Tibial artery (tissue), 4 donors: ENCODE measurements at regions not wholly inside any gene's neighbourhood (a gene's known extent, or its start where the extent isn't known, plus 50 kb on each side); places are given as distances from the start of the nearest gene placed in this dataset.

Source experiments
- DNase-seq, 2 donors: peaks; one replicate each; pipeline ENCODE4 v3.0.0-alpha.2; 2019
- H3K27ac ChIP-seq, 2 donors: fragments of 200-600 bp; sonication (generic) in 1 of 2; 1 replicate in 1 of 2; 2 replicates in 1 of 2; pipeline ENCODE4 v1.5.1; 2018 to 2019; ENCODE audit warnings: mild to moderate bottlenecking in 1 of 2
- H3K27me3 ChIP-seq, 2 donors: fragments of 200-600 bp; sonication (generic) in 1 of 2; one replicate each; pipeline versions ENCODE4 v1.5.1 to v1.6.0; 2016 to 2019
- H3K36me3 ChIP-seq, 3 donors: fragments of 200-600 bp; sonication (generic) in 2 of 3; one replicate each; pipeline ENCODE4 v1.5.1; 2016 to 2019; ENCODE audit warnings: mild to moderate bottlenecking in 2 of 3
- H3K4me1 ChIP-seq, 4 donors: fragments of 200-600 bp; sonication (generic) in 2 of 4; 1 replicate in 3 of 4; 2 replicates in 1 of 4; pipeline ENCODE4 v1.5.1; 2016 to 2019
- H3K4me3 ChIP-seq, 2 donors: fragments of 200-600 bp; sonication (generic) in 1 of 2; 1 replicate in 1 of 2; 2 replicates in 1 of 2; pipeline ENCODE4 v1.5.1; 2018 to 2019; ENCODE audit warnings: mild to moderate bottlenecking in 2 of 2
- H3K9me3 ChIP-seq, 3 donors: fragments of 200-600 bp; sonication (generic) in 1 of 3; one replicate each; pipeline ENCODE4 v1.5.1; 2016 to 2019
- intact Hi-C: fragments of 100-400 bp; cut with DNase I; formaldehyde crosslinking; loops from one replicate; pipeline ENCODE4 v1.15.0; 2023; ENCODE audit warnings: low total_unique reads
- TF ChIP-seq, protein P1 (sequence below), 2 experiments: fragments of 200-600 bp in 1 of 2; fragments of 450-650 bp in 1 of 2; IDR thresholded peaks; one replicate each; pipeline ENCODE4 v1.5.1; 2017 to 2019; ENCODE audit warnings: antibody characterized with exemption in 2 of 2, mild to moderate bottlenecking in 1 of 2, moderate library complexity in 1 of 2

DNA sequence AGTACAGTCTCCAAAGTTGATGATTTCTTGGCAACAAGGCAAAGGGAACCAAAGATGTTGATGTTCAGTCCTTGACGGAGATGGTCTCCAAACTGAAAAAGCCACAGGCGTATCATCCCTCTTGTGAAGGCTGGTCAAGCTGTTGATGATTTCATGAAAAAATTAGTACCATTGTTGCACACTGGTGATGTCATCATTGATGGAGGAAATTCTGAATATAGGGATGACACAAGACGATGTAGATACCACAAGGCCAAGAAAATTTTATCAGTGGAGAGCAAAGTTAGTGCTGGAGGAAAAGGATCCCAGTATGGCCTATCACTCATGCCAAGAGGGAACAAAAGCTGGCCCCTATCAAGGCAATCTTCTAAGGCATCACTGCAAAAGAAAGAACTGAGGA is 88.7 kb upstream of the KRR1 start:
- TF ChIP-seq, protein P1, sequence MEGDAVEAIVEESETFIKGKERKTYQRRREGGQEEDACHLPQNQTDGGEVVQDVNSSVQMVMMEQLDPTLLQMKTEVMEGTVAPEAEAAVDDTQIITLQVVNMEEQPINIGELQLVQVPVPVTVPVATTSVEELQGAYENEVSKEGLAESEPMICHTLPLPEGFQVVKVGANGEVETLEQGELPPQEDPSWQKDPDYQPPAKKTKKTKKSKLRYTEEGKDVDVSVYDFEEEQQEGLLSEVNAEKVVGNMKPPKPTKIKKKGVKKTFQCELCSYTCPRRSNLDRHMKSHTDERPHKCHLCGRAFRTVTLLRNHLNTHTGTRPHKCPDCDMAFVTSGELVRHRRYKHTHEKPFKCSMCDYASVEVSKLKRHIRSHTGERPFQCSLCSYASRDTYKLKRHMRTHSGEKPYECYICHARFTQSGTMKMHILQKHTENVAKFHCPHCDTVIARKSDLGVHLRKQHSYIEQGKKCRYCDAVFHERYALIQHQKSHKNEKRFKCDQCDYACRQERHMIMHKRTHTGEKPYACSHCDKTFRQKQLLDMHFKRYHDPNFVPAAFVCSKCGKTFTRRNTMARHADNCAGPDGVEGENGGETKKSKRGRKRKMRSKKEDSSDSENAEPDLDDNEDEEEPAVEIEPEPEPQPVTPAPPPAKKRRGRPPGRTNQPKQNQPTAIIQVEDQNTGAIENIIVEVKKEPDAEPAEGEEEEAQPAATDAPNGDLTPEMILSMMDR (IDR thresholded peaks at IDR 0.05), result no peak
- intact Hi-C loops, result no loop called here
- no peak for DNase-seq
- H3K36me3 ChIP-seq, result no peaks in the 10 kb centered on the region
- no peak overlapping the region for H3K27ac ChIP-seq
- H3K4me1 ChIP-seq, result peaks cover 0 to 8% (median 3%) of the 10 kb centered on the region in 4 donors
- no peaks in the 10 kb centered on the region for H3K9me3 ChIP-seq
- no peaks in the 10 kb centered on the region for H3K27me3 ChIP-seq
- H3K4me3 ChIP-seq, result no peak overlapping the region

DNA sequence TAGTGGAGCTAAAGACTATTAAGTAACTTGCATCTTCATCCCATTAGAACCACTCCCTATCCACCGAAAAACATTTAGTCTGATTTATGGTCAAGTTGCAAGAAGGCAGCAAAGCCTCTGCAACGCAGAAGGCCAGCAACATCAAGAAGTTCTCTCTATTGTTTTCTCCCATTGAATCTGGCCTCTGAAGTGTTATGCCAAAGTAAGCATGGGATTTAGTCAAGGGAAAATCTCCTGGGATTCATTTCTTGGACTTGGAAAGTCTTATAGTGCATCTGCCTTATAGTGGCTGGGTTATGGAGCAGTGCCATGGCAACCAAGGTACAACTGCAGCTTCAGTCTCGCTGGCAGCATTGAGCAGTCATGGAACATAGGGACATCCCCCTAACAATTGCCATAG is 87.7 kb upstream of the KRR1 start:
- Histone ChIP-seq H3K27me3 (no peaks in the 10 kb centered on the region), H3K4me1 (peaks cover 0 to 8% (median 3%) of the 10 kb centered on the region in 4 donors), H3K4me3 (no peak overlapping the region), H3K27ac (no peak overlapping the region), H3K36me3 (no peaks in the 10 kb centered on the region), H3K9me3 (no peaks in the 10 kb centered on the region)
- intact Hi-C loops, result no loop called here
- no peak for DNase-seq
- TF ChIP-seq, protein P1 (IDR thresholded peaks at IDR 0.05), result no peak

DNA sequence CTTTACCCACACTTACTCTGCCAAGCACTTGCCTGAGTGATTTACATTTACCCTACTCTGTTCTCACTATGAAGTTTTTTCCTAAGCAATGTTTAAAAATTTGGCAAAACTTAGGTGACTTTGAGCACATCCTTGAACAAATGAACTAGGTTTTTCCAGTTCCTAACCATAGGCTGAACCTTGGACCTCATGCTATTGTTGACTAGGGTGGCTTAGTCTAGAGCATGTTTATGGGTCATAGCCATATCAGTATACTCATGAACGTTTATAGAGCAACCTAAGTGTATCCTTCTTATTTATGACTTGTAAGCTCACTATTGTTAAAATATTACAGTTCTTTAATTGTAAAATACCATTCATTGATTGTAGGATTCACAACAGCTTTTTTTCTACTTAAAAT is 85.0 kb upstream of the KRR1 start:
- intact Hi-C loops, result no loop called here
- no peaks in the 10 kb centered on the region for H3K9me3 ChIP-seq
- H3K4me3 ChIP-seq, result no peak overlapping the region
- no peak overlapping the region for H3K27ac ChIP-seq
- DNase-seq, result no peak
- TF ChIP-seq, protein P1 (IDR thresholded peaks at IDR 0.05), result no peak
- H3K27me3 ChIP-seq, result no peaks in the 10 kb centered on the region
- no peaks in the 10 kb centered on the region for H3K36me3 ChIP-seq
- no peaks in the 10 kb centered on the region for H3K4me1 ChIP-seq

DNA sequence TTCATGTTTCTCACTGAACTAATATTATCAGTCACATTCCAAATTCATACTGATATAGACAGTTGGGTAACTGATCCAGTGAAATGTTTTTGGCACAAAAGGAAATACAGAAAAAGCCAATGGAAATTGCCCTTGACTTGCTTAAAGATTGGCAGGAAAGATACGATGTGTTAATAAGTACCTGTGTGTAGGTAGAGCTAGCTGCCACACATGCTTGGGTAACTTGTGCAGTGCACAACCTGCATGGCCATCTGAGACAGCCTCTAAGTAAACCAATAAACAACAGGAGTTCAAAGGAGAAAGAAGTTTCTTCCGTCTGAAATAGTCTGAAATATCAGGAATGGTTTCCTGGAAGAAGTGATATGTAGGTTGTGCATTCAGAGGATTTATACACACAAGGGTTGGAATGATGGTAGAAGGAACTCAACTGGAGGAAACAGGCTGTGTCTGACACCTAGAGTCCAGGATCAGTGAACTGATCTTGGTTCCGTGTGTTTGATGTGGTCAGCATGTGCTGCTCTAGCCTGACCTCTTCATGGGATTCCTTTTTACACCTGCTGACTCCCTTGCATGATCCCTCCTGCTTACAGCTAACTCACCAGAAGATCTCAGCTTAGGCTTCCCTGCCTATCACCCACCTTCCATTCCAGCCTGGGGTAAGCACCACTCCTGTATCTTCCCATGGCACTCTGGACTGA is 81.4 kb upstream of the KRR1 start:
- no peak for DNase-seq
- Histone ChIP-seq H3K36me3 (no peaks in the 10 kb centered on the region), H3K4me1 (no peaks in the 10 kb centered on the region), H3K4me3 (no peak overlapping the region), H3K27ac (no peak overlapping the region), H3K27me3 (no peaks in the 10 kb centered on the region), H3K9me3 (no peaks in the 10 kb centered on the region)
- intact Hi-C loops, result no loop called here
- TF ChIP-seq, protein P1 (IDR thresholded peaks at IDR 0.05), result no peak

DNA sequence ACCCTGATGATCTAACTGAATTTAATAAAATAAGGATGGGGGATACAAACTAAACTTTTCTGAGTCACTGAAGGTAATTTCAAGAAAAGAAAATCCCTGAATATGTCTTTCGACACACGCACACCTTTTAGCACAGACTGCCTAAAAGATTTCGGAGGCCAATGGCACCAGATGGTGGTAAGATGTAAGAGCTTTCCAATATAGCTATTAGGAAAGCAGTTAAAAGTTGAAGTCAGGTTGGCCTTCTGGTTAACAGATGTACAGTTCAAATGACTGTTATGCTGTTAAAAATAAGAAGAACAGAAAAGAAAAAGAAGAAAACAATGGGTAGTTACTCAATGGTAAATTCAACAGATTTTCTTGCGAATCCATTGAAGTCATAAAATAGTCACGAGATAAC is 80.7 kb upstream of the KRR1 start:
- no peaks in the 10 kb centered on the region for H3K9me3 ChIP-seq
- intact Hi-C loops, result no loop called here
- no peak for DNase-seq
- no peak overlapping the region for H3K4me3 ChIP-seq
- H3K27me3 ChIP-seq, result no peaks in the 10 kb centered on the region
- no peaks in the 10 kb centered on the region for H3K36me3 ChIP-seq
- TF ChIP-seq, protein P1 (IDR thresholded peaks at IDR 0.05), result no peak
- H3K4me1 ChIP-seq, result no peaks in the 10 kb centered on the region
- no peak overlapping the region for H3K27ac ChIP-seq

DNA sequence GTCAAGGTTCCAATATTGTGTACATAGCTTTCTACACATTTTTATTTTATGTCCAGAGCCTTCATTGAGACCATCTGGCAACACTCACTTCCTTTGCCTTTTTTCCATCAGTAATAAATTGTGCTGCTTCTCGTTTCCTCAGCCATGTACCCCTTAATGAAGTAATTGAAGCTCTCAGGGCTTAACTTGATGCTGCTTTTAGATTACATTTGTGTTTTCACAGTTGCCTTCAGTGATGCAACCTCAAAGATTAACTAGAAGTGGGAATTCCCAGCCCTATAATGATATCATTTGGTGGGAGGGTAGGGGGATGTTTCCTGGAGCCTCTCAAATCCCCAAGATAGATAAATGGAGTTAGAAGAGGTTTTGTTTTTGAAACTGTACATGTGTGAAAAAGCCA is 80.2 kb upstream of the KRR1 start:
- intact Hi-C loops, result no loop called here
- H3K4me1 ChIP-seq, result no peaks in the 10 kb centered on the region
- DNase-seq, result no peak
- H3K9me3 ChIP-seq, result no peaks in the 10 kb centered on the region
- TF ChIP-seq, protein P1 (IDR thresholded peaks at IDR 0.05), result no peak
- H3K27me3 ChIP-seq, result no peaks in the 10 kb centered on the region
- H3K4me3 ChIP-seq, result no peak overlapping the region
- no peak overlapping the region for H3K27ac ChIP-seq
- H3K36me3 ChIP-seq, result no peaks in the 10 kb centered on the region
